ENCODE measurements at regions not wholly inside any gene's neighbourhood (a gene's known extent, or its start where the extent isn't known, plus 50 kb on each side); places are given as distances from the start of the nearest gene placed in this dataset.

GRCh38 chr2:16003152-16003551 is 62.8 kb downstream of the MYCN start:
- POLR2A ChIA-PET, result no interaction called here
- CTCF ChIA-PET, result no interaction called here
- DNase-seq (ENCODE audit: extremely low spot score), result no peak
- TF ChIP-seq CTCF (IDR thresholded peaks at IDR 0.05; ENCODE audit: control extremely low read depth, extremely low read depth, low read depth, missing control alignments), result no peak

- DNase-seq (ENCODE audit: extremely low spot score), result no peak
- TF ChIP-seq CTCF (IDR thresholded peaks at IDR 0.05; ENCODE audit: control extremely low read depth, extremely low read depth, low read depth, missing control alignments), result no peak
- POLR2A ChIA-PET, result no interaction called here
- CTCF ChIA-PET, result no interaction called here
Measured at GRCh38 chr2:16002575-16002974, 62.2 kb downstream of the MYCN start.

GRCh38 chr2:16002144-16002543 is 61.8 kb downstream of the MYCN start:
- CTCF ChIA-PET, result no interaction called here
- no peak for TF ChIP-seq CTCF (IDR thresholded peaks at IDR 0.05; ENCODE audit: control extremely low read depth, extremely low read depth, low read depth, missing control alignments)
- POLR2A ChIA-PET, result no interaction called here
- no peak for DNase-seq (ENCODE audit: extremely low spot score)

- ChIA-PET CTCF (no interaction called here), POLR2A (no interaction called here)
- DNase-seq (ENCODE audit: extremely low spot score), result no peak
- no peak for TF ChIP-seq CTCF (IDR thresholded peaks at IDR 0.05; ENCODE audit: control extremely low read depth, extremely low read depth, low read depth, missing control alignments)
Measured at GRCh38 chr2:16000642-16001041, 60.3 kb downstream of the MYCN start.

GRCh38 chr2:15999596-16000469 is 59.5 kb downstream of the MYCN start:
- CTCF ChIA-PET, result no interaction called here
- DNase-seq (ENCODE audit: extremely low spot score), result no peak
- POLR2A ChIA-PET, result no interaction called here

GRCh38 chr2:15997728-15998280 is 57.5 kb downstream of the MYCN start:
- TF ChIP-seq CTCF (IDR thresholded peaks at IDR 0.05; ENCODE audit: control extremely low read depth, extremely low read depth, low read depth, missing control alignments), result no peak
- DNase-seq (ENCODE audit: extremely low spot score), result no peak
- CTCF ChIA-PET, result no interaction called here
- POLR2A ChIA-PET, result no interaction called here

More at GRCh38 chr2:15999596-16000469, 59.5 kb downstream of the MYCN start:
- TF ChIP-seq CTCF (IDR thresholded peaks at IDR 0.05; ENCODE audit: control extremely low read depth, extremely low read depth, low read depth, missing control alignments), result no peak

Data from GM10248 (cell line).